ENCODE measurements at regions not wholly inside any gene's neighbourhood (a gene's known extent, or its start where the extent isn't known, plus 50 kb on each side); places are given as distances from the start of the nearest gene placed in this dataset.

GRCh38 chr2:33786881-33787280 lies 187.8 kb upstream of the FAM98A start:
- no peaks in the 10 kb centered on the region for H3K36me3 Mint-ChIP-seq
- no peak for DNase-seq (ENCODE audit: low spot score)
- H2AFZ ChIP-seq (replicated peaks), result no peak overlapping the region
- no peaks in the 10 kb centered on the region for H4K20me1 ChIP-seq (ENCODE audit: low read depth)
- H3K36me3 ChIP-seq, result no peaks in the 10 kb centered on the region
- H3K4me3 Mint-ChIP-seq, result no peak overlapping the region
- H3K9me3 Mint-ChIP-seq, result no peaks in the 10 kb centered on the region
- H3K4me3 ChIP-seq, result no peak overlapping the region
- H3F3A ChIP-seq (ENCODE audit: low read depth), result no peaks in the 10 kb centered on the region
- no peaks in the 10 kb centered on the region for H3K79me2 ChIP-seq (ENCODE audit: low read depth)
- no peak overlapping the region for H3K9ac ChIP-seq
- H3K4me2 ChIP-seq, result no peak overlapping the region
- no peaks in the 10 kb centered on the region for H3K27me3 Mint-ChIP-seq (ENCODE audit: insufficient read depth, low read depth)
- H3K9me3 ChIP-seq (ENCODE audit: low read depth), result no peaks in the 10 kb centered on the region
- no peak overlapping the region for H3K27ac Mint-ChIP-seq
- TF ChIP-seq EZH2phosphoT487 (IDR thresholded peaks at IDR 0.05) (no peak), CTCF (IDR thresholded peaks at IDR 0.05) (no peak), EZH2 (IDR thresholded peaks at IDR 0.05) (no peak)
- no peaks in the 10 kb centered on the region for H3K27me3 ChIP-seq
- H3K4me1 ChIP-seq, result no peaks in the 10 kb centered on the region
- no peaks in the 10 kb centered on the region for H3K4me1 Mint-ChIP-seq
- no peak overlapping the region for H3K27ac ChIP-seq

DNA sequence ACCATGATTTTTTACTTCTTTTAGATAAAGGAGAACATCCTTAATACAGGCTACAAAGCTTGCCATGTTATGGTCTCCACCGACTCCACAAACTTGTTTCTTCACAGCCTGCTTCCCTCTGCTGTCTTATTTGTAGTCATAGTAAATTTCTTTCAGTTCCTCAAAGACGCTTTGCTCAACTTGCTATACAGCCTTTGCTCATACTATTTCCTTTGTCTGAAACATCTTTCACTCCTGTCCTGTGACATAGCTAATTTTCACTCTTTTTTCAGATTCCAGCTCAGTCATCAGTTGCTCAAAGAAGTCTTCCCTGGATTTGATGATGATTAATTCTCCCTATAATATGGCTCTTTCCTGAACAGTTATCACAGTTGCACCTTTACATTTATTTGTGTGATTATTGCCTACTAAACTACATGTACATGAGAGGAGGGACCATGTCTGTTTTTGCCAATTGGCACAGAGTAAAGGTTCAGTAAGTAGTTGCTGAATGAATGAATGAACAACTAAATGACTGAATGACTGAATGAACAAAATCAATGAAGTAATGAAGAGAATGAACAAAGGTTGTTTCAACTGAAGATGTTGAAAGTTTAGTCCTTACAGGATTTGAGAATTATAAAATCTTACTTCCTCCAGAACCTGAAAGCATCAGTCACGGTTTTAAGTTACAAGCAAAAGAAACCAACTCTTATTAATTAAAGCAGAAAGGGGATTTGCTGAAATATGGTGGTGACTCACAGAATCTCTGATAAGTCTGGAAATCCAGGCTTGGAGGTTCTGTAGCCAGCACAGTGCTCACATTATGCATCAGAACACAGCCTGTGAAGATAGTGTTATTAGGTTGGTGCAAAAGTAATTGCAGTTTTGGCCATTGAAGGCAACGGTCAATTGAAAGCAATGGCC lies 186.4 kb upstream of the FAM98A start:
- Histone ChIP-seq H3K36me3 (no peaks in the 10 kb centered on the region), H3K9ac (no peak overlapping the region), H3K4me2 (no peak overlapping the region), H4K20me1 (ENCODE audit: low read depth) (no peaks in the 10 kb centered on the region), H3K4me3 (no peak overlapping the region), H3K9me3 (ENCODE audit: low read depth) (no peaks in the 10 kb centered on the region), H3K4me1 (no peaks in the 10 kb centered on the region), H3K79me2 (ENCODE audit: low read depth) (no peaks in the 10 kb centered on the region), H2AFZ (replicated peaks) (no peak overlapping the region), H3K27me3 (no peaks in the 10 kb centered on the region), H3K27ac (no peak overlapping the region), H3F3A (ENCODE audit: low read depth) (no peaks in the 10 kb centered on the region)
- TF ChIP-seq EZH2phosphoT487 (IDR thresholded peaks at IDR 0.05), result no peak
- TF ChIP-seq EZH2 (IDR thresholded peaks at IDR 0.05), result no peak
- TF ChIP-seq CTCF (IDR thresholded peaks at IDR 0.05), result no peak
- H3K27me3 Mint-ChIP-seq (ENCODE audit: insufficient read depth, low read depth), result no peaks in the 10 kb centered on the region
- H3K36me3 Mint-ChIP-seq, result no peaks in the 10 kb centered on the region
- H3K27ac Mint-ChIP-seq, result no peak overlapping the region
- H3K4me1 Mint-ChIP-seq, result no peaks in the 10 kb centered on the region
- no peaks in the 10 kb centered on the region for H3K9me3 Mint-ChIP-seq
- DNase-seq (ENCODE audit: low spot score), result no peak
- no peak overlapping the region for H3K4me3 Mint-ChIP-seq

DNA sequence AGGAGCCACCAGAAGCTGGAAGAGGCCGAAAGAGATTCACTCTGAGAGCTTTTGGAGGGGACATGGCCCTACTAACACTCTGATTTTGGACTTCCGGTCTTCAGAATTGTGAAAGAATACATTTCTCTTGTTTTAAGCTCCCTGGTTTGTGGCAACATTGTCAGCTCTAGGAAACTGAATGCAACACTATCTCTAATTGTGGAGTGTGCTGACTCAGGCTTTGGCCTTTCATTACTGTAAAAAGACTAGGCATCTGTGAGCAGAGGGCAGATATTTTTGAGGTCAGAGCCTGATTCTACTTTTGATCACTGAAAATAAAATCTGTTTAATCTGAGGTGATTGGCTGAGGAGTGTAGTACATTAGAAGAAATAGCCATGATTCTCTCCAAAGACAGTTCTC lies 185.4 kb upstream of the FAM98A start:
- H3K4me1 ChIP-seq, result no peaks in the 10 kb centered on the region
- no peaks in the 10 kb centered on the region for H4K20me1 ChIP-seq (ENCODE audit: low read depth)
- Mint-ChIP-seq H3K4me1 (no peaks in the 10 kb centered on the region), H3K9me3 (no peaks in the 10 kb centered on the region), H3K27ac (no peak overlapping the region), H3K27me3 (ENCODE audit: insufficient read depth, low read depth) (no peaks in the 10 kb centered on the region), H3K36me3 (no peaks in the 10 kb centered on the region), H3K4me3 (no peak overlapping the region)
- no peak overlapping the region for H3K4me3 ChIP-seq
- TF ChIP-seq EZH2phosphoT487 (IDR thresholded peaks at IDR 0.05) (no peak), CTCF (IDR thresholded peaks at IDR 0.05) (no peak), EZH2 (IDR thresholded peaks at IDR 0.05) (no peak)
- no peaks in the 10 kb centered on the region for H3K27me3 ChIP-seq
- H3K9me3 ChIP-seq (ENCODE audit: low read depth), result no peaks in the 10 kb centered on the region
- no peaks in the 10 kb centered on the region for H3F3A ChIP-seq (ENCODE audit: low read depth)
- H3K4me2 ChIP-seq, result no peak overlapping the region
- H2AFZ ChIP-seq (replicated peaks), result no peak overlapping the region
- no peaks in the 10 kb centered on the region for H3K79me2 ChIP-seq (ENCODE audit: low read depth)
- no peaks in the 10 kb centered on the region for H3K36me3 ChIP-seq
- H3K27ac ChIP-seq, result no peak overlapping the region
- H3K9ac ChIP-seq, result no peak overlapping the region
- DNase-seq (ENCODE audit: low spot score), result no peak

All from neural progenitor cell (in vitro differentiated cells).